ENCODE measurements at regions not wholly inside any gene's neighbourhood (a gene's known extent, or its start where the extent isn't known, plus 50 kb on each side); places are given as distances from the start of the nearest gene placed in this dataset.

- Histone ChIP-seq H3K9me2 (no peaks in the 10 kb centered on the region), H3K4me1 (ENCODE audit: control insufficient read depth in 1 of 2, insufficient read depth in 2 of 2, low read depth in 1 of 2, low read length in 1 of 2) (no peaks in the 10 kb centered on the region), H3F3A (replicated peaks; ENCODE audit: insufficient read depth) (no peaks in the 10 kb centered on the region), H3K9ac (no peak overlapping the region), H3K9me3 (no peaks in the 10 kb centered on the region), H3K27me3 (ENCODE audit: insufficient read depth) (0 out of 2 replicates have a peak, but pooled peaks cover 5% of the 10 kb centered on the region), H3K27ac (ENCODE audit: low read depth in 2 of 2, low read length in 1 of 2) (no peak overlapping the region), H2AFZ (ENCODE audit: low read depth) (no peak overlapping the region), H3K4me2 (no peak overlapping the region), H3K36me3 (replicated peaks in 1 of 2; ENCODE audit: control insufficient read depth in 1 of 2, insufficient read depth in 2 of 2, low read length in 1 of 2) (no peaks in the 10 kb centered on the region), H3K4me3 (ENCODE audit: low read depth in 2 of 2, low read length in 1 of 2) (no peak overlapping the region), H4K20me1 (ENCODE audit: insufficient read depth) (no peaks in the 10 kb centered on the region), H3K79me2 (ENCODE audit: insufficient read depth) (no peaks in the 10 kb centered on the region)
- ChIA-PET CTCF (interaction anchor here (1.2 to 1.5 kb wide), 2 partner anchors 29 to 655 kb away, joined by 3 to 5 read pairs; no protein-coding TSS in a partner anchor), POLR2A (no interaction called here)
- TF ChIP-seq, protein P1, sequence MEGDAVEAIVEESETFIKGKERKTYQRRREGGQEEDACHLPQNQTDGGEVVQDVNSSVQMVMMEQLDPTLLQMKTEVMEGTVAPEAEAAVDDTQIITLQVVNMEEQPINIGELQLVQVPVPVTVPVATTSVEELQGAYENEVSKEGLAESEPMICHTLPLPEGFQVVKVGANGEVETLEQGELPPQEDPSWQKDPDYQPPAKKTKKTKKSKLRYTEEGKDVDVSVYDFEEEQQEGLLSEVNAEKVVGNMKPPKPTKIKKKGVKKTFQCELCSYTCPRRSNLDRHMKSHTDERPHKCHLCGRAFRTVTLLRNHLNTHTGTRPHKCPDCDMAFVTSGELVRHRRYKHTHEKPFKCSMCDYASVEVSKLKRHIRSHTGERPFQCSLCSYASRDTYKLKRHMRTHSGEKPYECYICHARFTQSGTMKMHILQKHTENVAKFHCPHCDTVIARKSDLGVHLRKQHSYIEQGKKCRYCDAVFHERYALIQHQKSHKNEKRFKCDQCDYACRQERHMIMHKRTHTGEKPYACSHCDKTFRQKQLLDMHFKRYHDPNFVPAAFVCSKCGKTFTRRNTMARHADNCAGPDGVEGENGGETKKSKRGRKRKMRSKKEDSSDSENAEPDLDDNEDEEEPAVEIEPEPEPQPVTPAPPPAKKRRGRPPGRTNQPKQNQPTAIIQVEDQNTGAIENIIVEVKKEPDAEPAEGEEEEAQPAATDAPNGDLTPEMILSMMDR (IDR thresholded peaks at IDR 0.05) = no peak
- TF ChIP-seq SIN3A (IDR thresholded peaks at IDR 0.05; ENCODE audit: borderline replicate concordance, low read depth, low read length) = no peak
- no peak for DNase-seq
- WGBS (ENCODE audit: low lambda C conversion rate) = 33% methylated on average over 5 of the region's 5 CpGs
These were observed 407.0 kb downstream of the FUT8 start for GRCh38 chr14:65819569-65819968.

GRCh38 chr14:65821224-65821753, 408.8 kb downstream of the FUT8 start:
- no peaks in the 10 kb centered on the region for H3K9me3 ChIP-seq
- peaks cover 5% of the 10 kb centered on the region; the same call in 1 of the 2 replicates for H3K27me3 ChIP-seq (ENCODE audit: insufficient read depth)
- CTCF ChIA-PET = interaction anchor here (1.4 to 6.9 kb wide), 2 partner anchors 406 to 657 kb away, joined by 7 to 174 read pairs; partner anchors contain the start of gene FUT8
- DNase-seq = no peak
- H3F3A ChIP-seq (replicated peaks; ENCODE audit: insufficient read depth) = no peaks in the 10 kb centered on the region
- no peaks in the 10 kb centered on the region for H3K79me2 ChIP-seq (ENCODE audit: insufficient read depth)
- TF ChIP-seq MEF2A (IDR thresholded peaks at IDR 0.05; ENCODE audit: borderline replicate concordance, low read depth) = no peak
- TF ChIP-seq CHD2 (IDR thresholded peaks at IDR 0.05; ENCODE audit: low read length, partially characterized antibody) = no peak
- no peak for TF ChIP-seq USF1 (IDR thresholded peaks at IDR 0.05; ENCODE audit: borderline replicate concordance, low read depth)
- no peak for TF ChIP-seq NFIC (IDR thresholded peaks at IDR 0.05; ENCODE audit: borderline replicate concordance)
- no peak for TF ChIP-seq MAX (IDR thresholded peaks at IDR 0.05; ENCODE audit: low read depth)
- TF ChIP-seq JUND (IDR thresholded peaks at IDR 0.05) = no peak
- no peak for TF ChIP-seq RFX5 (IDR thresholded peaks at IDR 0.05; ENCODE audit: low read length)
- no peak for TF ChIP-seq SMC3 (IDR thresholded peaks at IDR 0.05; ENCODE audit: low read depth, low read length)
- no peak for TF ChIP-seq ELF1 (IDR thresholded peaks at IDR 0.05)
- TF ChIP-seq, protein P2, sequence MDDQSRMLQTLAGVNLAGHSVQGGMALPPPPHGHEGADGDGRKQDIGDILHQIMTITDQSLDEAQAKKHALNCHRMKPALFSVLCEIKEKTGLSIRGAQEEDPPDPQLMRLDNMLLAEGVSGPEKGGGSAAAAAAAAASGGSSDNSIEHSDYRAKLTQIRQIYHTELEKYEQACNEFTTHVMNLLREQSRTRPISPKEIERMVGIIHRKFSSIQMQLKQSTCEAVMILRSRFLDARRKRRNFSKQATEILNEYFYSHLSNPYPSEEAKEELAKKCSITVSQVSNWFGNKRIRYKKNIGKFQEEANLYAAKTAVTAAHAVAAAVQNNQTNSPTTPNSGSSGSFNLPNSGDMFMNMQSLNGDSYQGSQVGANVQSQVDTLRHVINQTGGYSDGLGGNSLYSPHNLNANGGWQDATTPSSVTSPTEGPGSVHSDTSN (IDR thresholded peaks at IDR 0.05) = no peak
- TF ChIP-seq FOSL2 (IDR thresholded peaks at IDR 0.05; ENCODE audit: borderline replicate concordance, low read depth) = no peak
- TF ChIP-seq USF2 (IDR thresholded peaks at IDR 0.05; ENCODE audit: borderline replicate concordance, low read depth, low read length) = no peak
- no peak for TF ChIP-seq FOXM1 (IDR thresholded peaks at IDR 0.05; ENCODE audit: low read depth)
- no peak for TF ChIP-seq NRF1 (IDR thresholded peaks at IDR 0.05; ENCODE audit: low read depth, low read length)
- TF ChIP-seq RXRA (IDR thresholded peaks at IDR 0.05; ENCODE audit: borderline replicate concordance, low read depth) = no peak
- TF ChIP-seq POLR2AphosphoS5 (IDR thresholded peaks at IDR 0.05; ENCODE audit: low read depth, low read length) = no peak
- no peak for TF ChIP-seq REST (IDR thresholded peaks at IDR 0.05; ENCODE audit: low read depth, low read length)
- no peak overlapping the region for H3K4me3 ChIP-seq (ENCODE audit: low read depth in 2 of 2, low read length in 1 of 2)
- H4K20me1 ChIP-seq (ENCODE audit: insufficient read depth) = no peaks in the 10 kb centered on the region
- no peak overlapping the region for H2AFZ ChIP-seq (ENCODE audit: low read depth)
- no peak overlapping the region for H3K27ac ChIP-seq (ENCODE audit: low read depth in 2 of 2, low read length in 1 of 2)
- POLR2A ChIA-PET = no interaction called here
- H3K36me3 ChIP-seq (replicated peaks in 1 of 2; ENCODE audit: control insufficient read depth in 1 of 2, insufficient read depth in 2 of 2, low read length in 1 of 2) = no peaks in the 10 kb centered on the region
- H3K9me2 ChIP-seq = no peaks in the 10 kb centered on the region
- no peak overlapping the region for H3K4me2 ChIP-seq
- H3K9ac ChIP-seq = no peak overlapping the region
- H3K4me1 ChIP-seq (ENCODE audit: control insufficient read depth in 1 of 2, insufficient read depth in 2 of 2, low read depth in 1 of 2, low read length in 1 of 2) = no peaks in the 10 kb centered on the region
- WGBS (ENCODE audit: low lambda C conversion rate) = 63% methylated on average over 10 of the region's 10 CpGs

Measured in SK-N-SH (cell line).